ENCODE measurements at regions not wholly inside any gene's neighbourhood (a gene's known extent, or its start where the extent isn't known, plus 50 kb on each side); places are given as distances from the start of the nearest gene placed in this dataset.

GRCh38 chr6:74991573-74992332 lies 214.1 kb downstream of the COL12A1 start:
- no peak for TF ChIP-seq CTCF (IDR thresholded peaks at IDR 0.05)
- no peak for TF ChIP-seq POLR2A (IDR thresholded peaks at IDR 0.05)
